Panc1 (cell line): ENCODE measurements at regions not wholly inside any gene's neighbourhood (a gene's known extent, or its start where the extent isn't known, plus 50 kb on each side); places are given as distances from the start of the nearest gene placed in this dataset.

Experiments
- CTCF ChIP-seq: fragments of 450-650 bp; IDR thresholded peaks from 2 replicates; pipeline ENCODE4 v1.5.1; 2017; ENCODE audit warnings: mild to moderate bottlenecking
- SIN3A ChIP-seq: IDR thresholded peaks from 2 replicates; pipeline ENCODE4 v1.6.1; 2012; ENCODE audit warnings: low read depth, mild to moderate bottlenecking, low read length, moderate library complexity, borderline replicate concordance; ENCODE audit not compliant: insufficient read depth

- TF ChIP-seq SIN3A = no peak
- TF ChIP-seq CTCF = no peak
Measured at GRCh38 chr4:156495836-156496235, 475.8 kb downstream of the PDGFC start.
